NB4 (cell line): ENCODE measurements at regions not wholly inside any gene's neighbourhood (a gene's known extent, or its start where the extent isn't known, plus 50 kb on each side); places are given as distances from the start of the nearest gene placed in this dataset.

ENCODE experiments used
- DNase-seq: peaks from one replicate; pipeline ENCODE4 v3.0.0; 2010; ENCODE audit warnings: low read depth
- H3K4me3 ChIP-seq: one replicate; pipeline ENCODE4 v1.5.1; 2011; ENCODE audit warnings: mild to moderate bottlenecking, low read depth, low read length, moderate library complexity
- MAX ChIP-seq: IDR thresholded peaks from 2 replicates; pipeline ENCODE4 v1.6.1; 2011; ENCODE audit warnings: low read depth, low read length
- MYC ChIP-seq: IDR thresholded peaks from 2 replicates; pipeline ENCODE4 v1.6.1; 2011; ENCODE audit warnings: low read depth, low read length
- POLR2A ChIP-seq: IDR thresholded peaks from 2 replicates; pipeline ENCODE4 v1.6.1; 2011; ENCODE audit warnings: mild to moderate bottlenecking; ENCODE audit not compliant: insufficient read length; ENCODE audit errors: extremely low read depth
- TF ChIP-seq, protein P1 (sequence below): IDR thresholded peaks from one replicate; pipeline ENCODE4 v1.5.1; 2012; ENCODE audit warnings: low read depth, low read length

- no peak overlapping the region for H3K4me3 ChIP-seq
- TF ChIP-seq, protein P1, sequence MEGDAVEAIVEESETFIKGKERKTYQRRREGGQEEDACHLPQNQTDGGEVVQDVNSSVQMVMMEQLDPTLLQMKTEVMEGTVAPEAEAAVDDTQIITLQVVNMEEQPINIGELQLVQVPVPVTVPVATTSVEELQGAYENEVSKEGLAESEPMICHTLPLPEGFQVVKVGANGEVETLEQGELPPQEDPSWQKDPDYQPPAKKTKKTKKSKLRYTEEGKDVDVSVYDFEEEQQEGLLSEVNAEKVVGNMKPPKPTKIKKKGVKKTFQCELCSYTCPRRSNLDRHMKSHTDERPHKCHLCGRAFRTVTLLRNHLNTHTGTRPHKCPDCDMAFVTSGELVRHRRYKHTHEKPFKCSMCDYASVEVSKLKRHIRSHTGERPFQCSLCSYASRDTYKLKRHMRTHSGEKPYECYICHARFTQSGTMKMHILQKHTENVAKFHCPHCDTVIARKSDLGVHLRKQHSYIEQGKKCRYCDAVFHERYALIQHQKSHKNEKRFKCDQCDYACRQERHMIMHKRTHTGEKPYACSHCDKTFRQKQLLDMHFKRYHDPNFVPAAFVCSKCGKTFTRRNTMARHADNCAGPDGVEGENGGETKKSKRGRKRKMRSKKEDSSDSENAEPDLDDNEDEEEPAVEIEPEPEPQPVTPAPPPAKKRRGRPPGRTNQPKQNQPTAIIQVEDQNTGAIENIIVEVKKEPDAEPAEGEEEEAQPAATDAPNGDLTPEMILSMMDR, result no peak
- TF ChIP-seq MYC (no peak), MAX (no peak), POLR2A (no peak)
- no peak for DNase-seq
Measured at GRCh38 chr16:65318590-65319257, 196.9 kb upstream of the CDH11 start.

GRCh38 chr16:65318138-65318537 is 196.3 kb upstream of the CDH11 start:
- H3K4me3 ChIP-seq, result no peak overlapping the region
- TF ChIP-seq MYC (no peak), MAX (no peak), POLR2A (no peak)
- TF ChIP-seq, protein P1, result no peak
- no peak for DNase-seq

DNA sequence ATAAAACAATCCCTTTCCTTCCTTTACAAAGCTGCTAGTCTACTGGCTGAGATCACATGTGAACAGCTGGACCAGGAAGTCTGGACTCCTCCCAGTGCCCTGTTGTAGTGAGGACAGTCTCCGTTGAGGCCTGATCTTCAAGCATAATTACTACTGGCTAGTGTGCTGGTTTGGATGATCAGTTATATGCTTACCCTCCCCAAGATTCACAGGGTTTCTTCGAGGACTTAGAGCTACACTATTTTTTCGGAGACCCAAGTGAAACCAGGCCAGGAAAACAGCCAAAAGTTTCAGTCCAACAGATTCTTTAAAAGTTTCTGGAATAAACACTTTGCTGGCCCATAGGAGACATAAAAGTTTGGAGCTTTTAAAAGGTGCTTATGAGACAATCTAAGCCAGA is 194.9 kb upstream of the CDH11 start:
- TF ChIP-seq MYC (no peak), POLR2A (no peak), MAX (no peak)
- TF ChIP-seq, protein P1, result no peak
- DNase-seq, result no peak
- no peak overlapping the region for H3K4me3 ChIP-seq

DNA sequence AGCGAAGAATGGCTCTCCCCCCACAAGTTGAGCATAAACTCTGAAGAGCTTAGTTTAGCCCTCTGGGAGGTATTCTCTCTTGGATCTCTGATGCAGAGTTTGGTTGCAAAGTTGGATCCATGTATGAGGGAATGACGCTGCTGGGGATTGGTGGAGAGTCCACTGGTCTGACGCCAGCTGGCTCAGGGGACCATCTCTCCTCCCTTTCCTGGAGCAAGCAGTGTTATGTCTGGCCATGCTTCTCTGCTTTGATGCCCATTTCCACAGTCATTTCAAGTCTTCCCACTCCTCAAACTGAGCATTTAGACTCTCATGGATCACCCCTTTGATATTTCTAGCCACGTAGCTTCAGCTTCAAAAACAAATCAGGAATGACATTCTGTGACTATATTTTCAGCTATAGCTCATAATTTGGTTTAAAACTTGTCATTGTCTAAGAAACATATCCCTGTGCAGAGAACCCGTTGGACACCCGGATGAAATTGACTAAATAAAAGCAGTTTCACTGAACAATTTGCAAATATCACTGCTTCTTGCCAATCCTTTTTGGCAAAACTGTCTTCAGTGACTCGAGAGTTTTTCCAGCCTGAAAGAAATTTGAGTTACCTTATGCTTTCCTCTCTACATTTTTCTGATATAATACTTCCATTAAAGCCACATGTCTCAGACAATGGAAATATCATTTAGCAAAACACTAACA is 193.4 kb upstream of the CDH11 start:
- TF ChIP-seq MYC (no peak), MAX (no peak), POLR2A (no peak)
- TF ChIP-seq, protein P1, result no peak
- no peak for DNase-seq
- H3K4me3 ChIP-seq, result no peak overlapping the region

- H3K4me3 ChIP-seq, result no peak overlapping the region
- DNase-seq, result no peak
- TF ChIP-seq POLR2A (no peak), MYC (no peak), MAX (no peak)
- TF ChIP-seq, protein P1, result no peak
Measured at GRCh38 chr16:65314627-65315008, 192.8 kb upstream of the CDH11 start.
